ENCODE measurements at regions not wholly inside any gene's neighbourhood (a gene's known extent, or its start where the extent isn't known, plus 50 kb on each side); places are given as distances from the start of the nearest gene placed in this dataset.

- no peak overlapping the region for H3K27ac ChIP-seq (ENCODE audit: low read length)
- H4K20me1 ChIP-seq (ENCODE audit: low read length): no peaks in the 10 kb centered on the region
- no peak overlapping the region for H3K4me2 ChIP-seq (ENCODE audit: low read length)
- ATAC-seq: no peak
- no peaks in the 10 kb centered on the region for H3K36me3 ChIP-seq (ENCODE audit: low read depth, low read length)
- no peaks in the 10 kb centered on the region for H3K9me2 ChIP-seq (replicated peaks; ENCODE audit: low read length)
- peaks cover 13% of the 10 kb centered on the region; the same call in 1 of the 2 replicates for H3K27me3 ChIP-seq (ENCODE audit: low read length)
- no peak overlapping the region for H3K4me3 ChIP-seq (ENCODE audit: low read length)
- POLR2A ChIA-PET (ENCODE audit: unreplicated experiment): no interaction called here
- CTCF ChIA-PET: no interaction called here
- H3K79me2 ChIP-seq (ENCODE audit: low read length): no peaks in the 10 kb centered on the region
- H2AFZ ChIP-seq (ENCODE audit: low read length): no peak overlapping the region
- H3K9ac ChIP-seq (ENCODE audit: low read length): no peak overlapping the region
- H3F3A ChIP-seq (ENCODE audit: low read length, unreplicated experiment): no peaks in the 10 kb centered on the region
- no peak for TF ChIP-seq CTCF (conservative IDR thresholded peaks at IDR 0.05; ENCODE audit: low read depth, low read length)
- TF ChIP-seq EZH2phosphoT487 (IDR thresholded peaks at IDR 0.05; ENCODE audit: borderline replicate concordance, low read length): no peak
- TF ChIP-seq EZH2 (IDR thresholded peaks at IDR 0.05; ENCODE audit: low read length, unreplicated experiment): no peak
- no TSS peak for BruUV-seq (replicated peaks)
- intact Hi-C loops (cut with micrococcal nuclease): loop anchor here (5.0 kb wide), 1 partner anchor 203 kb away; no protein-coding TSS in a partner anchor
- H3K9me3 ChIP-seq (ENCODE audit: low read length): 0 out of 2 replicates have a peak, but pooled peaks cover 13% of the 10 kb centered on the region
- H3K4me1 ChIP-seq (ENCODE audit: insufficient read depth, low read length): peaks cover 12% of the 10 kb centered on the region
- DNase-seq: no peak
Measured at GRCh38 chr10:78319371-78319770, 285.7 kb downstream of the RPS24 start.

- Histone ChIP-seq H3K9ac (ENCODE audit: low read length) (no peak overlapping the region), H3K9me2 (replicated peaks; ENCODE audit: low read length) (no peaks in the 10 kb centered on the region), H3K79me2 (ENCODE audit: low read length) (no peaks in the 10 kb centered on the region), H3K4me2 (ENCODE audit: low read length) (no peak overlapping the region), H3K36me3 (ENCODE audit: low read depth, low read length) (no peaks in the 10 kb centered on the region), H3F3A (ENCODE audit: low read length, unreplicated experiment) (no peaks in the 10 kb centered on the region), H3K4me3 (ENCODE audit: low read length) (no peak overlapping the region), H3K4me1 (ENCODE audit: insufficient read depth, low read length) (peaks cover 12% of the 10 kb centered on the region), H3K27me3 (ENCODE audit: low read length) (peaks cover 13% of the 10 kb centered on the region; the same call in 1 of the 2 replicates), H4K20me1 (ENCODE audit: low read length) (no peaks in the 10 kb centered on the region), H3K9me3 (ENCODE audit: low read length) (0 out of 2 replicates have a peak, but pooled peaks cover 17% of the 10 kb centered on the region), H2AFZ (ENCODE audit: low read length) (no peak overlapping the region), H3K27ac (ENCODE audit: low read length) (no peak overlapping the region)
- POLR2A ChIA-PET (ENCODE audit: unreplicated experiment): no interaction called here
- ATAC-seq (no peak), DNase-seq (no peak)
- no peak for TF ChIP-seq EZH2phosphoT487 (IDR thresholded peaks at IDR 0.05; ENCODE audit: borderline replicate concordance, low read length)
- TF ChIP-seq EZH2 (IDR thresholded peaks at IDR 0.05; ENCODE audit: low read length, unreplicated experiment): no peak
- TF ChIP-seq CTCF (conservative IDR thresholded peaks at IDR 0.05; ENCODE audit: low read depth, low read length): no peak
- no TSS peak for BruUV-seq (replicated peaks)
- intact Hi-C loops (cut with micrococcal nuclease): loop anchor here (5.0 kb wide), 1 partner anchor 202 kb away; no protein-coding TSS in a partner anchor
- CTCF ChIA-PET: no interaction called here
Measured at GRCh38 chr10:78319841-78320240, 286.2 kb downstream of the RPS24 start.

- peaks cover 23% of the 10 kb centered on the region for H3K9me3 ChIP-seq (ENCODE audit: low read length)
- no peak overlapping the region for H2AFZ ChIP-seq (ENCODE audit: low read length)
- peaks cover 12% of the 10 kb centered on the region for H3K4me1 ChIP-seq (ENCODE audit: insufficient read depth, low read length)
- H3K79me2 ChIP-seq (ENCODE audit: low read length): no peaks in the 10 kb centered on the region
- ATAC-seq (no peak), DNase-seq (no peak)
- ChIA-PET CTCF (no interaction called here), POLR2A (ENCODE audit: unreplicated experiment) (interaction anchor here (0.6 kb wide), 1 partner anchor 118 kb away, joined by 3 read pairs; no protein-coding TSS in a partner anchor)
- no peaks in the 10 kb centered on the region; the same call in 1 of the 2 replicates for H3K36me3 ChIP-seq (ENCODE audit: low read depth, low read length)
- TF ChIP-seq EZH2phosphoT487 (IDR thresholded peaks at IDR 0.05; ENCODE audit: borderline replicate concordance, low read length) (no peak), EZH2 (IDR thresholded peaks at IDR 0.05; ENCODE audit: low read length, unreplicated experiment) (no peak), CTCF (conservative IDR thresholded peaks at IDR 0.05; ENCODE audit: low read depth, low read length) (no peak)
- H4K20me1 ChIP-seq (ENCODE audit: low read length): no peaks in the 10 kb centered on the region
- no peak overlapping the region for H3K4me2 ChIP-seq (ENCODE audit: low read length)
- no peak overlapping the region for H3K27ac ChIP-seq (ENCODE audit: low read length)
- no peak overlapping the region for H3K4me3 ChIP-seq (ENCODE audit: low read length)
- H3K9ac ChIP-seq (ENCODE audit: low read length): no peak overlapping the region
- H3K27me3 ChIP-seq (ENCODE audit: low read length): peaks cover 13% of the 10 kb centered on the region; the same call in 1 of the 2 replicates
- no TSS peak for BruUV-seq (replicated peaks)
- no peaks in the 10 kb centered on the region for H3K9me2 ChIP-seq (replicated peaks; ENCODE audit: low read length)
- no peaks in the 10 kb centered on the region for H3F3A ChIP-seq (ENCODE audit: low read length, unreplicated experiment)
- intact Hi-C loops (cut with micrococcal nuclease): no loop called here
Measured at GRCh38 chr10:78320506-78320905, 286.8 kb downstream of the RPS24 start.

All from PC-3 (cell line).